ENCODE measurements at regions not wholly inside any gene's neighbourhood (a gene's known extent, or its start where the extent isn't known, plus 50 kb on each side); places are given as distances from the start of the nearest gene placed in this dataset.

DNA sequence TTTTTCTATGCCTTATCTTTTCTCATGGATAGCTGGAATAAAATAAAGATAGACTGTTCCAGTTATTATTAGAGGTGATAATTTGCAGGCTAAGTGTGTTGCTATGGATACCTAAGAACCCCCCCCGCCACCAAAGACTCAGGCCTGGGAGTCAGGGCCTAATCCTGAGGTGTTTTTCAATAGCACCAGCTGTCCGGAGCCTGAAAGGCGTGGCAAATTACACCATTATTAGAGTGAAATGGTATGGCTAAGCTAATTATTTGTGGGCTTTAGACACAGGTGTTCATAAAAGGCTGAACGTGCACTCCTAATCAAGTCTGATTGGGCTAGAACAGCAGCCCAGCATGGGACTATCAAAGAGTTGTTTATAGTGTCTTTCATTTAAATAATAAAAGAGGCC is 293.2 kb upstream of the DCC start:
- no peak overlapping the region for H3K4me3 ChIP-seq (replicated peaks in 1 of 3; ENCODE audit: insufficient read depth in 1 of 3, low read depth in 2 of 3, low read length in 3 of 3)
- intact Hi-C loops (cut with micrococcal nuclease; ENCODE audit: unreplicated experiment) (no loop called here), in situ Hi-C loops (cut with HindIII; ENCODE audit: extremely low pct_ligation_motif_present, low pct_unique_long_range_greater_than_20kb) (no loop called here)
- H3K9ac ChIP-seq (ENCODE audit: insufficient read depth, low read depth, low read length), result no peak overlapping the region
- no peak overlapping the region for H3K27ac ChIP-seq (ENCODE audit: extremely low read length, insufficient read depth, low read length)
- no peaks in the 10 kb centered on the region for H3K4me1 ChIP-seq (ENCODE audit: insufficient read depth, low read length)
- POLR2A ChIA-PET, result no interaction called here
- 30% methylated on average over 4 of the region's 4 CpGs for WGBS (ENCODE audit: low lambda C conversion rate)
- DNase-seq (ENCODE audit: low spot score), result no peak
- H3K36me3 ChIP-seq (replicated peaks in 1 of 2; ENCODE audit: control insufficient read depth in 1 of 2, insufficient read depth in 2 of 2, low read length in 2 of 2), result no peaks in the 10 kb centered on the region
- no peak overlapping the region for H2AFZ ChIP-seq (ENCODE audit: low read length)
- no peaks in the 10 kb centered on the region for H3K79me2 ChIP-seq (ENCODE audit: insufficient read depth, low read length)
- FAIRE-seq, result no peak
- ATAC-seq, result no peak
- no peaks in the 10 kb centered on the region for H4K20me1 ChIP-seq (ENCODE audit: insufficient read depth, low read length)
- H3K9me3 ChIP-seq (ENCODE audit: low read length), result peaks cover 19% of the 10 kb centered on the region
- H3K4me2 ChIP-seq (ENCODE audit: low read depth, low read length), result no peak overlapping the region
- H3K27me3 ChIP-seq (ENCODE audit: control insufficient read depth in 1 of 2, insufficient read depth in 2 of 2, low read length in 2 of 2), result no peaks in the 10 kb centered on the region
- no TSS peak for BruUV-seq (replicated peaks)
- CTCF ChIA-PET (ENCODE audit: low intra/inter-chr PET ratio, low total read pairs), result no interaction called here
- TF ChIP-seq ZNF660 (CRISPR knock-in tag; IDR thresholded peaks at IDR 0.05; ENCODE audit: borderline replicate concordance, low read depth), result no peak
- TF ChIP-seq, protein P1, sequence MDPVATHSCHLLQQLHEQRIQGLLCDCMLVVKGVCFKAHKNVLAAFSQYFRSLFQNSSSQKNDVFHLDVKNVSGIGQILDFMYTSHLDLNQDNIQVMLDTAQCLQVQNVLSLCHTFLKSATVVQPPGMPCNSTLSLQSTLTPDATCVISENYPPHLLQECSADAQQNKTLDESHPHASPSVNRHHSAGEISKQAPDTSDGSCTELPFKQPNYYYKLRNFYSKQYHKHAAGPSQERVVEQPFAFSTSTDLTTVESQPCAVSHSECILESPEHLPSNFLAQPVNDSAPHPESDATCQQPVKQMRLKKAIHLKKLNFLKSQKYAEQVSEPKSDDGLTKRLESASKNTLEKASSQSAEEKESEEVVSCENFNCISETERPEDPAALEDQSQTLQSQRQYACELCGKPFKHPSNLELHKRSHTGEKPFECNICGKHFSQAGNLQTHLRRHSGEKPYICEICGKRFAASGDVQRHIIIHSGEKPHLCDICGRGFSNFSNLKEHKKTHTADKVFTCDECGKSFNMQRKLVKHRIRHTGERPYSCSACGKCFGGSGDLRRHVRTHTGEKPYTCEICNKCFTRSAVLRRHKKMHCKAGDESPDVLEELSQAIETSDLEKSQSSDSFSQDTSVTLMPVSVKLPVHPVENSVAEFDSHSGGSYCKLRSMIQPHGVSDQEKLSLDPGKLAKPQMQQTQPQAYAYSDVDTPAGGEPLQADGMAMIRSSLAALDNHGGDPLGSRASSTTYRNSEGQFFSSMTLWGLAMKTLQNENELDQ (CRISPR knock-in tag; IDR thresholded peaks at IDR 0.05; ENCODE audit: borderline replicate concordance), result no peak
- no peak for TF ChIP-seq KLF9 (CRISPR knock-in tag; IDR thresholded peaks at IDR 0.05; ENCODE audit: low read depth)
- TF ChIP-seq HOXA9 (CRISPR knock-in tag; IDR thresholded peaks at IDR 0.05; ENCODE audit: borderline replicate concordance), result no peak
- TF ChIP-seq GATAD1 (CRISPR knock-in tag; IDR thresholded peaks at IDR 0.05), result no peak
- no peak for TF ChIP-seq EZH2 (conservative IDR thresholded peaks at IDR 0.05; ENCODE audit: low read depth, low read length)

DNA sequence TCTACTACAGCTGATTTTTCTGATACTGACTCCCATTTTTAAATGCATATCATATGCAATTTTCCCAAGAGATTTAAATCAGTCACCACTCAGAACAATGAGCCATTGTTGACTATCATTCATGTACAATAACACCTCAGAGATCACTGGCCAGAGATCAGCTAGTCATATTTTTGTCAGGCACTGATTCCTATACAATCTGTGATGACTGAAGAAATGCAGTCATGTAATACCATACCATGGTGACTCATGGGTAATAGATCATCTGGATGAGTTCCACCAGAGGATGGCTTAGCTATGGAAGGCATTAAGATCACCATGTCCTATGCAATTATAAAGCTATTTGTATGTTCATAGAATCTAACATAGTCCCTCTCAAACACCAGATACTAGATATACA is 285.7 kb upstream of the DCC start:
- ATAC-seq, result no peak
- no peaks in the 10 kb centered on the region for H3K79me2 ChIP-seq (ENCODE audit: insufficient read depth, low read length)
- peaks cover 7% of the 10 kb centered on the region for H3K4me1 ChIP-seq (ENCODE audit: insufficient read depth, low read length)
- in situ Hi-C loops (cut with HindIII; ENCODE audit: extremely low pct_ligation_motif_present, low pct_unique_long_range_greater_than_20kb) (no loop called here), intact Hi-C loops (cut with micrococcal nuclease; ENCODE audit: unreplicated experiment) (no loop called here)
- H3K36me3 ChIP-seq (replicated peaks in 1 of 2; ENCODE audit: control insufficient read depth in 1 of 2, insufficient read depth in 2 of 2, low read length in 2 of 2), result no peaks in the 10 kb centered on the region
- H3K4me2 ChIP-seq (ENCODE audit: low read depth, low read length), result no peak overlapping the region
- no peak overlapping the region for H3K9ac ChIP-seq (ENCODE audit: insufficient read depth, low read depth, low read length)
- DNase-seq (ENCODE audit: low spot score), result no peak
- ChIA-PET CTCF (ENCODE audit: low intra/inter-chr PET ratio, low total read pairs) (no interaction called here), POLR2A (no interaction called here)
- H3K27ac ChIP-seq (ENCODE audit: extremely low read length, insufficient read depth, low read length), result no peak overlapping the region
- H2AFZ ChIP-seq (ENCODE audit: low read length), result no peak overlapping the region
- no peak overlapping the region for H3K4me3 ChIP-seq (replicated peaks in 1 of 3; ENCODE audit: insufficient read depth in 1 of 3, low read depth in 2 of 3, low read length in 3 of 3)
- H3K27me3 ChIP-seq (ENCODE audit: control insufficient read depth in 1 of 2, insufficient read depth in 2 of 2, low read length in 2 of 2), result no peaks in the 10 kb centered on the region
- no TSS peak for BruUV-seq (replicated peaks)
- no peaks in the 10 kb centered on the region for H4K20me1 ChIP-seq (ENCODE audit: insufficient read depth, low read length)
- no peak for FAIRE-seq
- peaks cover 23% of the 10 kb centered on the region for H3K9me3 ChIP-seq (ENCODE audit: low read length)
- TF ChIP-seq REPIN1 (CRISPR knock-in tag; IDR thresholded peaks at IDR 0.05; ENCODE audit: borderline replicate concordance, low read depth), result no peak
- no peak for TF ChIP-seq GABPA (IDR thresholded peaks at IDR 0.05; ENCODE audit: low read depth, low read length)
- no peak for TF ChIP-seq GABPA (CRISPR knock-in tag; IDR thresholded peaks at IDR 0.05; ENCODE audit: low read depth)
- no peak for TF ChIP-seq ZNF674 (CRISPR knock-in tag; IDR thresholded peaks at IDR 0.05; ENCODE audit: low read depth)
- TF ChIP-seq HIC2 (CRISPR knock-in tag; IDR thresholded peaks at IDR 0.05; ENCODE audit: low read depth), result no peak
- TF ChIP-seq TFDP2 (CRISPR knock-in tag; IDR thresholded peaks at IDR 0.05), result no peak
- no peak for TF ChIP-seq FOXA3 (CRISPR knock-in tag; IDR thresholded peaks at IDR 0.05)
- TF ChIP-seq SMC3 (IDR thresholded peaks at IDR 0.05; ENCODE audit: low read length), result no peak

Measured in HepG2 (cell line).